H1 (cell line): ENCODE measurements at regions not wholly inside any gene's neighbourhood (a gene's known extent, or its start where the extent isn't known, plus 50 kb on each side); places are given as distances from the start of the nearest gene placed in this dataset.

Experiments
- CTCF ChIA-PET: fragments of 300-600 bp; sonication (Branson Sonifier 250); formaldehyde crosslinking; loops from one replicate; lab custom pipeline; 2021; ENCODE audit not compliant: partially characterized antibody; lab: Charles Lee
- POLR2A ChIA-PET: fragments of 300-600 bp; sonication (Branson Sonifier 250); formaldehyde crosslinking; loops from one replicate; lab custom pipeline; 2021; ENCODE audit warnings: inconsistent platforms; ENCODE audit not compliant: partially characterized antibody; lab: Charles Lee
- DNase-seq, 2 experiments: peaks; one replicate each; pipeline versions ENCODE4 v3.0.0 to v3.0.0-alpha.2; 2010 to 2022; ENCODE audit warnings: low spot score in 2 of 2, low read depth in 1 of 2, mixed read lengths in 1 of 2
- FAIRE-seq: peaks from 2 replicates; lab custom pipeline; 2011; peaks lifted over from hg19 to GRCh38; lab: Jason Lieb, UNC
- H2AFZ ChIP-seq: 2 replicates; pipeline ENCODE4 v1.8.1; 2012; ENCODE audit warnings: low read length, inconsistent platforms
- H2AK5ac ChIP-seq: 2 replicates; pipeline ENCODE4 v1.6.1; 2013; ENCODE audit warnings: low read depth, low read length
- H2BK120ac ChIP-seq: replicated peaks from 2 replicates; pipeline ENCODE3; 2013; ENCODE audit warnings: low read depth, low read length, inconsistent platforms
- H2BK12ac ChIP-seq: 2 replicates; pipeline ENCODE4 v1.6.1; 2013; ENCODE audit warnings: low read depth, low read length
- H2BK15ac ChIP-seq: 2 replicates; pipeline ENCODE4 v1.6.1; 2013; ENCODE audit warnings: low read length
- H2BK20ac ChIP-seq: 2 replicates; pipeline ENCODE4 v1.6.1; 2013; ENCODE audit warnings: low read length
- H2BK5ac ChIP-seq: 2 replicates; pipeline ENCODE4 v1.6.1; 2013; ENCODE audit warnings: low read depth, low read length
- H3K14ac ChIP-seq: 2 replicates; pipeline ENCODE4 v1.6.1; 2013; ENCODE audit warnings: inconsistent platforms; ENCODE audit not compliant: insufficient read length
- H3K18ac ChIP-seq: 2 replicates; pipeline ENCODE4 v1.6.1; 2013; ENCODE audit warnings: low read length; ENCODE audit errors: extremely low read depth
- H3K23ac ChIP-seq: 2 replicates; pipeline ENCODE4 v1.6.1; 2013; ENCODE audit warnings: inconsistent platforms; ENCODE audit not compliant: insufficient read length
- H3K23me2 ChIP-seq: 2 replicates; pipeline ENCODE4 v1.6.1; 2013; ENCODE audit warnings: low read depth, low read length
- H3K27ac ChIP-seq: 2 replicates; pipeline ENCODE4 v1.6.1; 2011; ENCODE audit warnings: low read depth, low read length, inconsistent platforms
- H3K27me3 ChIP-seq, 4 experiments: replicated peaks in 1 of 4; 1 replicate in 1 of 4; 2 replicates in 3 of 4; pipeline versions ENCODE4 v1.6.1 to v1.8.1; 2011 to 2013; ENCODE audit warnings: low read length in 3 of 4, mild to moderate bottlenecking in 3 of 4, inconsistent platforms in 2 of 4, mixed read lengths in 2 of 4, moderate library complexity in 1 of 4; ENCODE audit not compliant: control insufficient read depth in 3 of 4, insufficient read depth in 3 of 4; ENCODE audit errors: extremely low read depth in 1 of 4
- H3K36me3 ChIP-seq, 4 experiments: 2 replicates each; pipeline versions ENCODE4 v1.6.1 to v1.8.1; 2011 to 2013; ENCODE audit warnings: mild to moderate bottlenecking in 4 of 4, low read length in 3 of 4, moderate library complexity in 2 of 4, control low read depth in 1 of 4, inconsistent platforms in 1 of 4; ENCODE audit not compliant: insufficient read depth in 4 of 4, control insufficient read depth in 2 of 4
- H3K4ac ChIP-seq: replicated peaks from 2 replicates; pipeline ENCODE3; 2013; ENCODE audit warnings: low read length, low read depth, mixed read lengths, inconsistent platforms; ENCODE audit not compliant: insufficient read length
- H3K4me1 ChIP-seq, 4 experiments: replicated peaks in 1 of 4; 1 replicate in 1 of 4; 2 replicates in 3 of 4; pipeline versions ENCODE4 v1.6.1 to v1.8.1; 2011 to 2013; ENCODE audit warnings: low read length in 3 of 4, inconsistent platforms in 2 of 4, mixed read lengths in 1 of 4; ENCODE audit not compliant: insufficient read depth in 4 of 4, control insufficient read depth in 3 of 4
- H3K4me2 ChIP-seq, 2 experiments: 2 replicates each; pipeline versions ENCODE4 v1.6.1 to v1.8.1; 2011 to 2013; ENCODE audit warnings: low read depth in 2 of 2, low read length in 2 of 2, control low read depth in 1 of 2, inconsistent platforms in 1 of 2, mild to moderate bottlenecking in 1 of 2; ENCODE audit not compliant: insufficient read depth in 1 of 2
- H3K4me3 ChIP-seq, 4 experiments: fragments of 200-600, 300-600 bp in 1 of 4; sonication (generic), shearing (Covaris generic), sonication (Bioruptor Twin) in 1 of 4; 2 replicates each; pipeline versions ENCODE4 v1.5.1 to v1.8.1; 2011 to 2016; ENCODE audit warnings: low read length in 4 of 4, low read depth in 3 of 4, control low read depth in 2 of 4, inconsistent platforms in 2 of 4, mild to moderate bottlenecking in 2 of 4, mixed read lengths in 1 of 4, moderate library complexity in 1 of 4; ENCODE audit not compliant: insufficient read depth in 2 of 4; ENCODE audit errors: extremely low read depth in 1 of 4
- H3K56ac ChIP-seq: replicated peaks from 2 replicates; pipeline ENCODE3; 2013; ENCODE audit warnings: low read depth, mild to moderate bottlenecking, mixed read lengths, low read length, inconsistent platforms; ENCODE audit not compliant: insufficient read length
- H3K79me1 ChIP-seq: 2 replicates; pipeline ENCODE4 v1.6.1; 2013; ENCODE audit warnings: low read depth, low read length, control low read depth
- H3K79me2 ChIP-seq, 2 experiments: 2 replicates each; pipeline versions ENCODE4 v1.6.1 to v1.8.1; 2012 to 2013; ENCODE audit warnings: low read length in 2 of 2, mild to moderate bottlenecking in 2 of 2, inconsistent platforms in 1 of 2; ENCODE audit not compliant: insufficient read depth in 2 of 2, control insufficient read depth in 1 of 2
- H3K9ac ChIP-seq, 4 experiments: replicated peaks in 1 of 4; 1 replicate in 1 of 4; 2 replicates in 3 of 4; pipeline versions ENCODE4 v1.6.1 to v1.8.1; 2011 to 2013; ENCODE audit warnings: low read depth in 3 of 4, low read length in 3 of 4, control low read depth in 2 of 4, mild to moderate bottlenecking in 2 of 4, moderate library complexity in 2 of 4, inconsistent platforms in 1 of 4; ENCODE audit errors: extremely low read depth in 1 of 4
- H3K9me3 ChIP-seq, 2 experiments: 2 replicates each; pipeline versions ENCODE4 v1.6.1 to v1.8.1; 2012 to 2013; ENCODE audit warnings: mild to moderate bottlenecking in 2 of 2, moderate library complexity in 2 of 2, control low read depth in 1 of 2, inconsistent platforms in 1 of 2, low read depth in 1 of 2, low read length in 1 of 2, mixed read lengths in 1 of 2; ENCODE audit not compliant: insufficient read depth in 2 of 2
- H4K20me1 ChIP-seq, 2 experiments: replicated peaks in 1 of 2; 2 replicates each; pipeline versions ENCODE3 to v1.8.1; 2011 to 2013; ENCODE audit warnings: inconsistent platforms in 2 of 2, low read length in 2 of 2, mild to moderate bottlenecking in 1 of 2; ENCODE audit not compliant: insufficient read depth in 2 of 2, control insufficient read depth in 1 of 2
- H4K5ac ChIP-seq: 2 replicates; pipeline ENCODE4 v1.6.1; 2013; ENCODE audit warnings: low read length, low read depth, mixed read lengths, inconsistent platforms; ENCODE audit not compliant: insufficient read length
- H4K8ac ChIP-seq: 2 replicates; pipeline ENCODE4 v1.8.0; 2013; ENCODE audit warnings: mild to moderate bottlenecking, moderate library complexity, low read length, inconsistent platforms; ENCODE audit not compliant: insufficient read depth; ENCODE audit errors: extremely low read depth
- H4K91ac ChIP-seq: replicated peaks from 2 replicates; pipeline ENCODE3; 2013; ENCODE audit warnings: low read length, mixed read lengths, inconsistent platforms; ENCODE audit not compliant: insufficient read length
- ATF2 ChIP-seq: IDR thresholded peaks from 2 replicates; pipeline ENCODE4 v1.6.1; 2012; ENCODE audit warnings: low read length, inconsistent platforms
- RBBP5 ChIP-seq: IDR thresholded peaks from 2 replicates; pipeline ENCODE4 v1.7.1; 2012; ENCODE audit warnings: low read depth, mild to moderate bottlenecking, inconsistent platforms, low read length, moderate library complexity, borderline replicate concordance
- RFX5 ChIP-seq: IDR thresholded peaks from 2 replicates; pipeline ENCODE4 v1.6.1; 2011; ENCODE audit warnings: low read depth, low read length, improper control_type of control experiment, borderline replicate concordance
- SAP30 ChIP-seq: fragments of 300-600 bp; sonication (generic); IDR thresholded peaks from 2 replicates; pipeline ENCODE4 v1.7.1; 2012; ENCODE audit warnings: low read length, moderate library complexity, mild to moderate bottlenecking, inconsistent platforms; ENCODE audit not compliant: insufficient read depth, insufficient replicate concordance
- WGBS, 2 experiments: shearing (Covaris generic) in 1 of 2; methylation state at CpG; one replicate each; pipeline versions ENCODE4 v1.1.6 to v1.1.7; 2013 to 2015; ENCODE audit warnings: low lambda C conversion rate in 2 of 2, mixed read lengths in 2 of 2, inconsistent platforms in 1 of 2, low coverage in 1 of 2, missing lambda C conversion rate in 1 of 2; ENCODE audit not compliant: insufficient replicate concordance in 2 of 2, insufficient coverage in 1 of 2, insufficient read length in 1 of 2; ENCODE audit errors: extremely low coverage in 1 of 2, missing lambda C conversion rate in 1 of 2; 5-methylcytosine and 5-hydroxymethylcytosine counted together

- no peak overlapping the region for H2BK15ac ChIP-seq
- CTCF ChIA-PET: no interaction called here
Measured at GRCh38 chr1:233759665-233760064, 144.8 kb upstream of the SLC35F3 start.

More at GRCh38 chr1:233759665-233760064, 144.8 kb upstream of the SLC35F3 start:
- POLR2A ChIA-PET: no interaction called here
- no peak overlapping the region for H2AK5ac ChIP-seq
- no peaks in the 10 kb centered on the region for H3K27me3 ChIP-seq
- no peaks in the 10 kb centered on the region for H3K79me1 ChIP-seq
- no peak overlapping the region for H4K91ac ChIP-seq
- no peak overlapping the region for H3K18ac ChIP-seq
- H3K4me3 ChIP-seq: no peak overlapping the region
- H3K27ac ChIP-seq: no peak overlapping the region
- TF ChIP-seq SAP30: no peak
- no peak for TF ChIP-seq ATF2
- no peak for TF ChIP-seq RBBP5
- TF ChIP-seq RFX5: no peak
- TF ChIP-seq, all 59 proteins: peak for 0
- WGBS, 2 experiments: 37% methylated on average over 1 of the region's 1 CpG; no CpG with 5 or more reads in 1 of the 2 experiments
- Histone ChIP-seq H3K79me2 (no peaks in the 10 kb centered on the region), H3K23ac (no peak overlapping the region), H3K23me2 (no peaks in the 10 kb centered on the region), H3K9me3 (no peaks in the 10 kb centered on the region), H4K8ac (no peak overlapping the region), H3K9ac (no peak overlapping the region), H3K36me3 (no peaks in the 10 kb centered on the region), H4K5ac (no peak overlapping the region), H2BK5ac (no peak overlapping the region), H3K14ac (no peak overlapping the region), H2BK12ac (no peak overlapping the region), H2BK120ac (no peak overlapping the region), H3K4ac (no peak overlapping the region), H4K20me1 (no peaks in the 10 kb centered on the region), H2AFZ (no peak overlapping the region), H3K56ac (no peak overlapping the region), H3K4me1 (no peaks in the 10 kb centered on the region), H3K4me2 (no peak overlapping the region), H2BK20ac (no peak overlapping the region)
- DNase-seq (no peak), FAIRE-seq (no peak)
